ENCODE measurements at regions not wholly inside any gene's neighbourhood (a gene's known extent, or its start where the extent isn't known, plus 50 kb on each side); places are given as distances from the start of the nearest gene placed in this dataset.

- no peak for DNase-seq (ENCODE audit: extremely low spot score, unreplicated experiment)
- H3K9me3 Mint-ChIP-seq = peaks cover 5% of the 10 kb centered on the region
- peaks cover 3% of the 10 kb centered on the region for H3K4me1 Mint-ChIP-seq (ENCODE audit: unreplicated experiment)
- no peak for TF ChIP-seq CTCF (conservative IDR thresholded peaks at IDR 0.05)
- H3K27ac Mint-ChIP-seq = no peak overlapping the region
- H3K4me3 Mint-ChIP-seq = no peak overlapping the region
- H3K36me3 Mint-ChIP-seq = no peaks in the 10 kb centered on the region
- H3K27me3 Mint-ChIP-seq = no peaks in the 10 kb centered on the region
Measured at GRCh38 chr2:220482716-220483115, 855.3 kb downstream of the SLC4A3 start.

GRCh38 chr2:220489121-220489520 lies 861.7 kb downstream of the SLC4A3 start:
- peaks cover 10% of the 10 kb centered on the region for H3K9me3 Mint-ChIP-seq
- H3K36me3 Mint-ChIP-seq = no peaks in the 10 kb centered on the region
- no peak overlapping the region for H3K4me3 Mint-ChIP-seq

GRCh38 chr2:220491670-220492069 lies 864.2 kb downstream of the SLC4A3 start:
- TF ChIP-seq CTCF (conservative IDR thresholded peaks at IDR 0.05) = no peak
- Mint-ChIP-seq H3K9me3 (peaks cover 5% of the 10 kb centered on the region), H3K27me3 (no peaks in the 10 kb centered on the region), H3K27ac (peak overlapping the region; percentile 92), H3K4me3 (peak overlapping the region; percentile 70), H3K4me1 (ENCODE audit: unreplicated experiment) (peaks cover 17% of the 10 kb centered on the region), H3K36me3 (no peaks in the 10 kb centered on the region)
- DNase-seq (ENCODE audit: extremely low spot score, unreplicated experiment) = no peak

More at GRCh38 chr2:220489121-220489520, 861.7 kb downstream of the SLC4A3 start:
- Mint-ChIP-seq H3K4me1 (ENCODE audit: unreplicated experiment) (peaks cover 17% of the 10 kb centered on the region), H3K27me3 (no peaks in the 10 kb centered on the region), H3K27ac (no peak overlapping the region)
- no peak for DNase-seq (ENCODE audit: extremely low spot score, unreplicated experiment)
- no peak for TF ChIP-seq CTCF (conservative IDR thresholded peaks at IDR 0.05)

- Mint-ChIP-seq H3K4me3 (no peak overlapping the region), H3K4me1 (ENCODE audit: unreplicated experiment) (peaks cover 24% of the 10 kb centered on the region), H3K27me3 (no peaks in the 10 kb centered on the region), H3K27ac (no peak overlapping the region), H3K36me3 (no peaks in the 10 kb centered on the region), H3K9me3 (peaks cover 5% of the 10 kb centered on the region)
- DNase-seq (ENCODE audit: extremely low spot score, unreplicated experiment) = no peak
- no peak for TF ChIP-seq CTCF (conservative IDR thresholded peaks at IDR 0.05)
Measured at GRCh38 chr2:220493871-220494525, 866.6 kb downstream of the SLC4A3 start.

GRCh38 chr2:220496513-220496912 lies 869.1 kb downstream of the SLC4A3 start:
- Mint-ChIP-seq H3K4me3 (no peak overlapping the region), H3K27ac (no peak overlapping the region), H3K9me3 (peaks cover 9% of the 10 kb centered on the region), H3K36me3 (no peaks in the 10 kb centered on the region), H3K27me3 (no peaks in the 10 kb centered on the region), H3K4me1 (ENCODE audit: unreplicated experiment) (peaks cover 22% of the 10 kb centered on the region)
- TF ChIP-seq CTCF (conservative IDR thresholded peaks at IDR 0.05) = no peak
- no peak for DNase-seq (ENCODE audit: extremely low spot score, unreplicated experiment)
